ENCODE measurements at regions not wholly inside any gene's neighbourhood (a gene's known extent, or its start where the extent isn't known, plus 50 kb on each side); places are given as distances from the start of the nearest gene placed in this dataset.

DNA sequence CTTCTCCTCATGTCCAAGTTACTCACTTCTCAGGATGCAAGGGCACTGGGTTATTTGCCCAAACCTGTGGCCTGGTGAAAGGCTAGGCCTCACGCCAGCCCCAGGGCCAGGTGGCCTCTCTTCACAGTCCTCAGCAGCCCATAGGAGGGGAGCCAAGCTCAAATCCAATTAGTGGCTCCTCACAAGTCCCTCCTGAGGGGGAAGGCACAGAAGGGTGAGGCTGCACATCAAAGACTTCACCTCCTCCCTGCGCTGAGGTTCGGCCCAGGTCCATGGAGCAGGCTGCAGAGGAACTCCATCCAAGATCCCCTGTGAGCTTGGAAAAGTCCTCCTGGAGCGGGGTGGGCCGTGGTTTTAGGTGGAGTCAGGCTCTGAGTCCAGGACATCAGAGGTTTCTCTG lies 320.0 kb downstream of the FOXL1 start:
- TF ChIP-seq POLR2A (IDR thresholded peaks at IDR 0.05; ENCODE audit: low read depth, low read length) (no peak), POLR2AphosphoS5 (IDR thresholded peaks at IDR 0.05; ENCODE audit: low read depth, low read length) (no peak)

Data from GM12892 (cell line).